ENCODE measurements at regions not wholly inside any gene's neighbourhood (a gene's known extent, or its start where the extent isn't known, plus 50 kb on each side); places are given as distances from the start of the nearest gene placed in this dataset.
A peak's percentile ranks its signal among the peaks of the same experiment; 100 is the strongest.
"Not testable (repeated sequence)": the region's sequence is repeated elsewhere in the genome, so short reads cannot be mapped to it uniquely, and the experiment has no call there.

GRCh38 chr17:30601984-30602383, 124.8 kb downstream of the GOSR1 start:
- peak in 2 of 3 donors; percentile 1 to 22 for DNase-seq
- H3K27ac ChIP-seq (ENCODE audit: insufficient read depth in 1 of 2, low read depth in 1 of 2, low read length in 2 of 2, poor library complexity in 1 of 2, severe bottlenecking in 2 of 2); CTCF ChIA-PET; H3K36me3 ChIP-seq (ENCODE audit: control insufficient read depth in 4 of 4, insufficient read depth in 4 of 4, low read length in 3 of 4); POLR2A ChIA-PET; H3K9me3 ChIP-seq (ENCODE audit: control extremely low read depth in 1 of 5, control insufficient read depth in 4 of 5, insufficient read depth in 2 of 5, low read depth in 1 of 5, low read length in 4 of 5); H3K27me3 ChIP-seq (replicated peaks in 2 of 5; ENCODE audit: control insufficient read depth in 4 of 5, insufficient read depth in 5 of 5, low read length in 4 of 5): not testable (repeated sequence)
- H3K4me3 ChIP-seq (ENCODE audit: control insufficient read depth in 1 of 7, extremely low read depth in 1 of 7, insufficient read depth in 4 of 7, low read depth in 2 of 7, low read length in 6 of 7): peak overlapping the region in 3 of 7 experiments; percentile 23 to 58 (median 42)
- peaks cover 4 to 15% (median 12%) of the 10 kb centered on the region in 4 experiments for H3K4me1 ChIP-seq (ENCODE audit: control extremely low read depth in 1 of 4, control insufficient read depth in 4 of 4, insufficient read depth in 4 of 4, low read length in 3 of 4)
- 89% methylated on average over 3 of the region's 7 CpGs for WGBS (ENCODE audit: insufficient coverage)

- no peaks in the 10 kb centered on the region for H3K27me3 ChIP-seq (replicated peaks in 2 of 5; ENCODE audit: control insufficient read depth in 4 of 5, insufficient read depth in 5 of 5, low read length in 4 of 5)
- H3K4me3 ChIP-seq (ENCODE audit: control insufficient read depth in 1 of 7, extremely low read depth in 1 of 7, insufficient read depth in 4 of 7, low read depth in 2 of 7, low read length in 6 of 7): peak overlapping the region; percentile 53 to 96 (median 87)
- peak; percentile 5 to 47 (median 41) for DNase-seq
- POLR2A ChIA-PET: interaction anchor here (0.5 to 0.6 kb wide), 2 partner anchors 13 to 55 kb away, joined by 3 read pairs; no protein-coding TSS in a partner anchor
- H3K4me1 ChIP-seq (ENCODE audit: control extremely low read depth in 1 of 4, control insufficient read depth in 4 of 4, insufficient read depth in 4 of 4, low read length in 3 of 4): peaks cover 4 to 15% (median 12%) of the 10 kb centered on the region in 4 experiments
- H3K9me3 ChIP-seq (ENCODE audit: control extremely low read depth in 1 of 5, control insufficient read depth in 4 of 5, insufficient read depth in 2 of 5, low read depth in 1 of 5, low read length in 4 of 5): no peaks in the 10 kb centered on the region
- no peaks in the 10 kb centered on the region for H3K36me3 ChIP-seq (ENCODE audit: control insufficient read depth in 4 of 4, insufficient read depth in 4 of 4, low read length in 3 of 4)
- H3K27ac ChIP-seq (ENCODE audit: insufficient read depth in 1 of 2, low read depth in 1 of 2, low read length in 2 of 2, poor library complexity in 1 of 2, severe bottlenecking in 2 of 2): peak overlapping the region; percentile 40 to 84
- CTCF ChIA-PET: no interaction called here
- 0% methylated on average over 35 of the region's 49 CpGs for WGBS (ENCODE audit: insufficient coverage)
Observed at GRCh38 chr17:30600830-30601494, 123.8 kb downstream of the GOSR1 start.

- DNase-seq: peak; percentile 74 to 88 (median 81)
- under 1% methylated on average over 52 of the region's 78 CpGs for WGBS (ENCODE audit: insufficient coverage)
- POLR2A ChIA-PET: interaction anchor here (0.5 to 0.6 kb wide), 2 partner anchors 14 to 54 kb away, joined by 3 read pairs; no protein-coding TSS in a partner anchor
Observed at GRCh38 chr17:30600060-30600829, 123.0 kb downstream of the GOSR1 start.

GRCh38 chr17:30599428-30600059, 122.3 kb downstream of the GOSR1 start:
- Histone ChIP-seq H3K27me3 (replicated peaks in 2 of 5; ENCODE audit: control insufficient read depth in 4 of 5, insufficient read depth in 5 of 5, low read length in 4 of 5) (no peaks in the 10 kb centered on the region), H3K27ac (ENCODE audit: insufficient read depth in 1 of 2, low read depth in 1 of 2, low read length in 2 of 2, poor library complexity in 1 of 2, severe bottlenecking in 2 of 2) (peak overlapping the region; percentile 68 to 84), H3K9me3 (ENCODE audit: control extremely low read depth in 1 of 5, control insufficient read depth in 4 of 5, insufficient read depth in 2 of 5, low read depth in 1 of 5, low read length in 4 of 5) (no peaks in the 10 kb centered on the region), H3K36me3 (ENCODE audit: control insufficient read depth in 4 of 4, insufficient read depth in 4 of 4, low read length in 3 of 4) (no peaks in the 10 kb centered on the region), H3K4me3 (ENCODE audit: control insufficient read depth in 1 of 7, extremely low read depth in 1 of 7, insufficient read depth in 4 of 7, low read depth in 2 of 7, low read length in 6 of 7) (peak overlapping the region; percentile 80 to 96 (median 87)), H3K4me1 (ENCODE audit: control extremely low read depth in 1 of 4, control insufficient read depth in 4 of 4, insufficient read depth in 4 of 4, low read length in 3 of 4) (peaks cover 4 to 15% (median 11%) of the 10 kb centered on the region in 4 experiments)
- POLR2A ChIA-PET: no interaction called here
- CTCF ChIA-PET: no interaction called here
- peak in 2 of 3 donors; percentile 0 to 12 for DNase-seq
- WGBS (ENCODE audit: insufficient coverage): 40% methylated on average over 10 of the region's 13 CpGs

More at GRCh38 chr17:30600060-30600829, 123.0 kb downstream of the GOSR1 start:
- Histone ChIP-seq H3K27me3 (replicated peaks in 2 of 5; ENCODE audit: control insufficient read depth in 4 of 5, insufficient read depth in 5 of 5, low read length in 4 of 5) (no peaks in the 10 kb centered on the region), H3K4me3 (ENCODE audit: control insufficient read depth in 1 of 7, extremely low read depth in 1 of 7, insufficient read depth in 4 of 7, low read depth in 2 of 7, low read length in 6 of 7) (peak overlapping the region; percentile 80 to 96 (median 87)), H3K4me1 (ENCODE audit: control extremely low read depth in 1 of 4, control insufficient read depth in 4 of 4, insufficient read depth in 4 of 4, low read length in 3 of 4) (peaks cover 4 to 15% (median 12%) of the 10 kb centered on the region in 4 experiments), H3K27ac (ENCODE audit: insufficient read depth in 1 of 2, low read depth in 1 of 2, low read length in 2 of 2, poor library complexity in 1 of 2, severe bottlenecking in 2 of 2) (peak overlapping the region; percentile 68 to 84), H3K36me3 (ENCODE audit: control insufficient read depth in 4 of 4, insufficient read depth in 4 of 4, low read length in 3 of 4) (no peaks in the 10 kb centered on the region), H3K9me3 (ENCODE audit: control extremely low read depth in 1 of 5, control insufficient read depth in 4 of 5, insufficient read depth in 2 of 5, low read depth in 1 of 5, low read length in 4 of 5) (no peaks in the 10 kb centered on the region)
- CTCF ChIA-PET: no interaction called here

GRCh38 chr17:30597776-30598288, 120.6 kb downstream of the GOSR1 start:
- no peaks in the 10 kb centered on the region for H3K27me3 ChIP-seq (replicated peaks in 2 of 5; ENCODE audit: control insufficient read depth in 4 of 5, insufficient read depth in 5 of 5, low read length in 4 of 5)
- no peaks in the 10 kb centered on the region for H3K9me3 ChIP-seq (ENCODE audit: control extremely low read depth in 1 of 5, control insufficient read depth in 4 of 5, insufficient read depth in 2 of 5, low read depth in 1 of 5, low read length in 4 of 5)
- H3K27ac ChIP-seq (ENCODE audit: insufficient read depth in 1 of 2, low read depth in 1 of 2, low read length in 2 of 2, poor library complexity in 1 of 2, severe bottlenecking in 2 of 2): no peak overlapping the region
- CTCF ChIA-PET: no interaction called here
- H3K4me3 ChIP-seq (ENCODE audit: control insufficient read depth in 1 of 7, extremely low read depth in 1 of 7, insufficient read depth in 4 of 7, low read depth in 2 of 7, low read length in 6 of 7): no peak overlapping the region
- 100% methylated on average over 4 of the region's 4 CpGs for WGBS (ENCODE audit: insufficient coverage)
- H3K36me3 ChIP-seq (ENCODE audit: control insufficient read depth in 4 of 4, insufficient read depth in 4 of 4, low read length in 3 of 4): no peaks in the 10 kb centered on the region
- POLR2A ChIA-PET: no interaction called here
- peaks cover 4 to 15% (median 11%) of the 10 kb centered on the region in 4 experiments for H3K4me1 ChIP-seq (ENCODE audit: control extremely low read depth in 1 of 4, control insufficient read depth in 4 of 4, insufficient read depth in 4 of 4, low read length in 3 of 4)
- no peak for DNase-seq

- H3K4me1 ChIP-seq (ENCODE audit: control extremely low read depth in 1 of 4, control insufficient read depth in 4 of 4, insufficient read depth in 4 of 4, low read length in 3 of 4): peaks cover 4 to 14% (median 10%) of the 10 kb centered on the region in 4 experiments
- CTCF ChIA-PET; H3K9me3 ChIP-seq (ENCODE audit: control extremely low read depth in 1 of 5, control insufficient read depth in 4 of 5, insufficient read depth in 2 of 5, low read depth in 1 of 5, low read length in 4 of 5); H3K27ac ChIP-seq (ENCODE audit: insufficient read depth in 1 of 2, low read depth in 1 of 2, low read length in 2 of 2, poor library complexity in 1 of 2, severe bottlenecking in 2 of 2); H3K27me3 ChIP-seq (replicated peaks in 2 of 5; ENCODE audit: control insufficient read depth in 4 of 5, insufficient read depth in 5 of 5, low read length in 4 of 5); H3K36me3 ChIP-seq (ENCODE audit: control insufficient read depth in 4 of 4, insufficient read depth in 4 of 4, low read length in 3 of 4); POLR2A ChIA-PET; DNase-seq; H3K4me3 ChIP-seq (ENCODE audit: control insufficient read depth in 1 of 7, extremely low read depth in 1 of 7, insufficient read depth in 4 of 7, low read depth in 2 of 7, low read length in 6 of 7): not testable (repeated sequence)
- no CpG with 5 or more reads among the region's 8 CpGs for WGBS (ENCODE audit: insufficient coverage)
Observed at GRCh38 chr17:30596948-30597775, 120.0 kb downstream of the GOSR1 start.
